Right atrium auricular region (tissue), 2 donors: ENCODE measurements at regions not wholly inside any gene's neighbourhood (a gene's known extent, or its start where the extent isn't known, plus 50 kb on each side); places are given as distances from the start of the nearest gene placed in this dataset.

Experiments
- DNase-seq: peaks from one replicate; pipeline ENCODE4 v3.0.0-alpha.2; 2019; ENCODE audit warnings: low spot score
- H3K27ac ChIP-seq, 2 donors: fragments of 200-600 bp; sonication (generic); 1 replicate in 1 of 2; 2 replicates in 1 of 2; pipeline ENCODE4 v1.5.1; 2016 to 2019
- H3K27me3 ChIP-seq, 2 donors: fragments of 200-600 bp; sonication (generic); one replicate each; pipeline versions ENCODE4 v1.5.1 to v1.6.0; 2017 to 2019
- H3K36me3 ChIP-seq: fragments of 200-600 bp; sonication (generic); one replicate; pipeline ENCODE4 v1.5.1; 2016
- H3K4me1 ChIP-seq, 2 donors: fragments of 200-600 bp; sonication (generic); one replicate each; pipeline versions ENCODE4 v1.5.1 to v1.6.0; 2017 to 2019
- H3K4me3 ChIP-seq, 2 donors: fragments of 200-600 bp; sonication (generic); 1 replicate in 1 of 2; 2 replicates in 1 of 2; pipeline ENCODE4 v1.5.1; 2017 to 2019; ENCODE audit warnings: mild to moderate bottlenecking in 1 of 2, moderate library complexity in 1 of 2
- H3K9me3 ChIP-seq, 2 donors: fragments of 200-600 bp; sonication (generic); one replicate each; pipeline ENCODE4 v1.5.1; 2019
- CTCF ChIP-seq, 2 donors: fragments of 200-600 bp; sonication (generic); IDR thresholded peaks; one replicate each; pipeline ENCODE4 v1.5.1; 2019; ENCODE audit warnings: antibody characterized with exemption in 2 of 2

- H3K36me3 ChIP-seq, result no peaks in the 10 kb centered on the region
- TF ChIP-seq CTCF (IDR thresholded peaks at IDR 0.05), result no peak
- H3K4me1 ChIP-seq, result no peaks in the 10 kb centered on the region
- H3K27me3 ChIP-seq, result no peaks in the 10 kb centered on the region
- DNase-seq, result no peak
- no peak overlapping the region for H3K27ac ChIP-seq
- no peaks in the 10 kb centered on the region for H3K9me3 ChIP-seq
- H3K4me3 ChIP-seq, result no peak overlapping the region
These were observed 429.9 kb downstream of the DAD1 start for GRCh38 chr14:22159099-22159498.

GRCh38 chr14:22158560-22158959 lies 430.5 kb downstream of the DAD1 start:
- TF ChIP-seq CTCF (IDR thresholded peaks at IDR 0.05), result no peak
- no peak overlapping the region for H3K4me3 ChIP-seq
- no peaks in the 10 kb centered on the region for H3K9me3 ChIP-seq
- H3K27me3 ChIP-seq, result no peaks in the 10 kb centered on the region
- H3K27ac ChIP-seq, result no peak overlapping the region
- no peaks in the 10 kb centered on the region for H3K36me3 ChIP-seq
- no peak for DNase-seq
- no peaks in the 10 kb centered on the region for H3K4me1 ChIP-seq

GRCh38 chr14:22155571-22155970 lies 433.5 kb downstream of the DAD1 start:
- Histone ChIP-seq H3K27me3 (no peaks in the 10 kb centered on the region), H3K27ac (no peak overlapping the region)

GRCh38 chr14:22152903-22153302 lies 436.1 kb downstream of the DAD1 start:
- H3K36me3 ChIP-seq, result no peaks in the 10 kb centered on the region
- H3K27ac ChIP-seq, result no peak overlapping the region
- no peaks in the 10 kb centered on the region for H3K27me3 ChIP-seq
- TF ChIP-seq CTCF (IDR thresholded peaks at IDR 0.05), result no peak
- H3K4me1 ChIP-seq, result no peaks in the 10 kb centered on the region
- H3K9me3 ChIP-seq, result peaks cover 3 to 10% of the 10 kb centered on the region in 2 donors
- no peak for DNase-seq
- no peak overlapping the region for H3K4me3 ChIP-seq

More at GRCh38 chr14:22155571-22155970, 433.5 kb downstream of the DAD1 start:
- no peak for TF ChIP-seq CTCF (IDR thresholded peaks at IDR 0.05)
- Histone ChIP-seq H3K4me1 (no peaks in the 10 kb centered on the region), H3K36me3 (no peaks in the 10 kb centered on the region), H3K4me3 (no peak overlapping the region), H3K9me3 (peaks cover 3 to 10% of the 10 kb centered on the region in 2 donors)
- DNase-seq, result no peak

GRCh38 chr14:22152161-22152870 lies 436.7 kb downstream of the DAD1 start:
- no peak for DNase-seq
- no peak overlapping the region for H3K27ac ChIP-seq
- H3K9me3 ChIP-seq, result peaks cover 3 to 10% of the 10 kb centered on the region in 2 donors
- TF ChIP-seq CTCF (IDR thresholded peaks at IDR 0.05), result no peak
- no peak overlapping the region for H3K4me3 ChIP-seq
- H3K4me1 ChIP-seq, result no peaks in the 10 kb centered on the region
- H3K36me3 ChIP-seq, result no peaks in the 10 kb centered on the region
- no peaks in the 10 kb centered on the region for H3K27me3 ChIP-seq

- Histone ChIP-seq H3K36me3 (no peaks in the 10 kb centered on the region), H3K27ac (no peak overlapping the region), H3K4me3 (no peak overlapping the region), H3K9me3 (peaks cover 3 to 10% of the 10 kb centered on the region in 2 donors), H3K4me1 (no peaks in the 10 kb centered on the region), H3K27me3 (no peaks in the 10 kb centered on the region)
- TF ChIP-seq CTCF (IDR thresholded peaks at IDR 0.05), result no peak
- no peak for DNase-seq
These were observed 437.9 kb downstream of the DAD1 start for GRCh38 chr14:22151121-22151520.
